Fibroblast of upper back skin (primary cell): ENCODE measurements at regions not wholly inside any gene's neighbourhood (a gene's known extent, or its start where the extent isn't known, plus 50 kb on each side); places are given as distances from the start of the nearest gene placed in this dataset.
"Not testable (repeated sequence)": the region's sequence is repeated elsewhere in the genome, so short reads cannot be mapped to it uniquely, and the experiment has no call there.

Source experiments
- DNase-seq: peaks from one replicate; pipeline ENCODE4 v3.0.0-alpha.2; 2013

- DNase-seq, result no peak
Observed at GRCh38 chr18:42486271-42486670, 531.2 kb downstream of the PIK3C3 start.

- DNase-seq, result no peak
Observed at GRCh38 chr18:42508683-42509296, 553.8 kb downstream of the PIK3C3 start.

GRCh38 chr18:42509750-42510415 lies 554.8 kb downstream of the PIK3C3 start:
- DNase-seq, result no peak

- no peak for DNase-seq
Observed at GRCh38 chr18:42510540-42510939, 555.5 kb downstream of the PIK3C3 start.

GRCh38 chr18:42513441-42513840 lies 558.4 kb downstream of the PIK3C3 start:
- DNase-seq, result no peak

GRCh38 chr18:42514512-42514911 lies 559.5 kb downstream of the PIK3C3 start:
- DNase-seq, result peak; percentile 12

- no peak for DNase-seq
Observed at GRCh38 chr18:42517896-42518295, 562.9 kb downstream of the PIK3C3 start.

- DNase-seq, result peak; percentile 4
Observed at GRCh38 chr18:42518331-42518730, 563.3 kb downstream of the PIK3C3 start.

GRCh38 chr18:42520138-42520537 lies 565.1 kb downstream of the PIK3C3 start:
- DNase-seq, result no peak

GRCh38 chr18:42525905-42526304 lies 570.9 kb downstream of the PIK3C3 start:
- DNase-seq, result no peak

- no peak for DNase-seq
Observed at GRCh38 chr18:42527766-42528165, 572.7 kb downstream of the PIK3C3 start.

GRCh38 chr18:42530276-42530675 lies 575.2 kb downstream of the PIK3C3 start:
- no peak for DNase-seq

GRCh38 chr18:42532119-42532518 lies 577.1 kb downstream of the PIK3C3 start:
- no peak for DNase-seq

GRCh38 chr18:42533009-42533575 lies 578.1 kb downstream of the PIK3C3 start:
- DNase-seq, result no peak

- no peak for DNase-seq
Observed at GRCh38 chr18:42533616-42534015, 578.6 kb downstream of the PIK3C3 start.

- no peak for DNase-seq
Observed at GRCh38 chr18:42534313-42534712, 579.3 kb downstream of the PIK3C3 start.

GRCh38 chr18:42536442-42536841 lies 579.0 kb downstream of the RIT2 start:
- DNase-seq, result no peak

- DNase-seq, result no peak
Observed at GRCh38 chr18:42537291-42537690, 578.2 kb downstream of the RIT2 start.

- no peak for DNase-seq
Observed at GRCh38 chr18:42544901-42545300, 570.6 kb downstream of the RIT2 start.

GRCh38 chr18:42545825-42546224 lies 569.7 kb downstream of the RIT2 start:
- peak; percentile 55 for DNase-seq

- DNase-seq, result peak; percentile 1
Observed at GRCh38 chr18:42548493-42548892, 567.0 kb downstream of the RIT2 start.

- peak; percentile 33 for DNase-seq
Observed at GRCh38 chr18:42549596-42549995, 565.9 kb downstream of the RIT2 start.

GRCh38 chr18:42552559-42552958 lies 562.9 kb downstream of the RIT2 start:
- DNase-seq, result not testable (repeated sequence)

- DNase-seq, result peak; percentile 52
Observed at GRCh38 chr18:42559069-42559690, 556.3 kb downstream of the RIT2 start.
